H9 (cell line): ENCODE measurements at regions not wholly inside any gene's neighbourhood (a gene's known extent, or its start where the extent isn't known, plus 50 kb on each side); places are given as distances from the start of the nearest gene placed in this dataset.

Source experiments
- DNase-seq: peaks from one replicate; pipeline ENCODE4 v3.0.0-alpha.2; 2017
- H2AFZ ChIP-seq: one replicate; pipeline ENCODE4 v1.6.1; 2013; ENCODE audit warnings: mild to moderate bottlenecking, low read length, control low read depth, moderate library complexity
- H2AK5ac ChIP-seq: 2 replicates; pipeline ENCODE4 v1.6.1; 2013; ENCODE audit warnings: low read length, control low read depth, mixed read lengths; ENCODE audit not compliant: insufficient read length
- H2BK120ac ChIP-seq: one replicate; pipeline ENCODE4 v1.6.1; 2013; ENCODE audit warnings: low read depth, mild to moderate bottlenecking, low read length, control low read depth, inconsistent platforms; ENCODE audit not compliant: poor library complexity, severe bottlenecking
- H2BK12ac ChIP-seq: 2 replicates; pipeline ENCODE4 v1.6.1; 2013; ENCODE audit warnings: low read length, control low read depth, mixed read lengths, low read depth; ENCODE audit not compliant: insufficient read length
- H2BK15ac ChIP-seq: 2 replicates; pipeline ENCODE4 v1.6.1; 2013; ENCODE audit warnings: low read depth, low read length, control low read depth
- H2BK20ac ChIP-seq: one replicate; pipeline ENCODE4 v1.6.1; 2013; ENCODE audit warnings: low read depth, mild to moderate bottlenecking, low read length, control low read depth, inconsistent platforms; ENCODE audit not compliant: poor library complexity, severe bottlenecking
- H2BK5ac ChIP-seq: 2 replicates; pipeline ENCODE4 v1.6.1; 2013; ENCODE audit warnings: low read length, control low read depth, mixed read lengths; ENCODE audit not compliant: insufficient read length
- H3K14ac ChIP-seq: 2 replicates; pipeline ENCODE4 v1.6.1; 2013; ENCODE audit warnings: low read length, control low read depth; ENCODE audit not compliant: insufficient read depth
- H3K18ac ChIP-seq: 2 replicates; pipeline ENCODE4 v1.6.1; 2013; ENCODE audit warnings: low read depth, mild to moderate bottlenecking, mixed read lengths, low read length, control low read depth; ENCODE audit not compliant: insufficient read length
- H3K23ac ChIP-seq: 2 replicates; pipeline ENCODE4 v1.6.1; 2013; ENCODE audit warnings: low read length, control low read depth, mixed read lengths, low read depth; ENCODE audit not compliant: insufficient read length
- H3K23me2 ChIP-seq: 2 replicates; pipeline ENCODE4 v1.6.1; 2013; ENCODE audit warnings: low read depth, mild to moderate bottlenecking, mixed read lengths, low read length, control low read depth; ENCODE audit not compliant: insufficient read length, poor library complexity, severe bottlenecking
- H3K27ac ChIP-seq: 2 replicates; pipeline ENCODE4 v1.5.1; 2013; ENCODE audit warnings: low read length, control low read depth, mixed read lengths, low read depth; ENCODE audit not compliant: insufficient read length
- H3K27me3 ChIP-seq: 2 replicates; pipeline ENCODE4 v1.6.1; 2013; ENCODE audit warnings: low read length, control low read depth, inconsistent platforms; ENCODE audit not compliant: insufficient read depth
- H3K4ac ChIP-seq: 2 replicates; pipeline ENCODE4 v1.6.1; 2013; ENCODE audit warnings: low read depth, mild to moderate bottlenecking, control low read depth, inconsistent platforms, low read length, moderate library complexity
- H3K4me1 ChIP-seq: 2 replicates; pipeline ENCODE4 v1.6.1; 2013; ENCODE audit warnings: low read length, control low read depth, inconsistent platforms; ENCODE audit not compliant: insufficient read depth
- H3K4me2 ChIP-seq: 2 replicates; pipeline ENCODE4 v1.6.1; 2013; ENCODE audit warnings: low read length, control low read depth, mixed read lengths; ENCODE audit not compliant: insufficient read length, insufficient read depth
- H3K56ac ChIP-seq: 2 replicates; pipeline ENCODE4 v1.6.1; 2013; ENCODE audit warnings: low read depth, mild to moderate bottlenecking, mixed read lengths, low read length, control low read depth; ENCODE audit not compliant: insufficient read length
- H3K79me1 ChIP-seq: 2 replicates; pipeline ENCODE4 v1.6.1; 2013; ENCODE audit warnings: low read depth, mild to moderate bottlenecking, moderate library complexity, low read length, control low read depth, inconsistent platforms; ENCODE audit not compliant: insufficient read depth, poor library complexity, severe bottlenecking
- H3K79me2 ChIP-seq: 2 replicates; pipeline ENCODE4 v1.6.1; 2013; ENCODE audit warnings: low read length, control low read depth, inconsistent platforms; ENCODE audit not compliant: insufficient read depth
- H3K9ac ChIP-seq: 2 replicates; pipeline ENCODE4 v1.6.1; 2013; ENCODE audit warnings: low read length, control low read depth, mixed read lengths; ENCODE audit not compliant: insufficient read length; ENCODE audit errors: extremely low read depth
- H3K9me3 ChIP-seq: one replicate; pipeline ENCODE4 v1.6.1; 2013; ENCODE audit warnings: low read depth, low read length, inconsistent platforms; ENCODE audit not compliant: control insufficient read depth
- H3T11ph ChIP-seq: one replicate; pipeline ENCODE4 v1.6.1; 2013; ENCODE audit warnings: mild to moderate bottlenecking, low read length, control low read depth, inconsistent platforms
- H4K20me1 ChIP-seq: one replicate; pipeline ENCODE4 v1.6.1; 2013; ENCODE audit not compliant: control insufficient read depth, insufficient read length, insufficient read depth
- H4K5ac ChIP-seq: 2 replicates; pipeline ENCODE4 v1.6.1; 2013; ENCODE audit warnings: low read depth, mild to moderate bottlenecking, mixed read lengths, low read length, control low read depth; ENCODE audit not compliant: insufficient read length
- H4K8ac ChIP-seq: replicated peaks from 2 replicates; pipeline ENCODE4 v1.6.1; 2013; ENCODE audit warnings: low read length, control low read depth, mixed read lengths, low read depth; ENCODE audit not compliant: insufficient read length
- H4K91ac ChIP-seq: 2 replicates; pipeline ENCODE4 v1.6.1; 2013; ENCODE audit warnings: low read depth, mild to moderate bottlenecking, moderate library complexity, mixed read lengths, low read length, control low read depth; ENCODE audit not compliant: insufficient read length
- H3K27ac Mint-ChIP-seq, 3 experiments: 2 replicates in 2 of 3; 3 replicates in 1 of 3; pipeline ENCODE4 v1.8.0; 2020 to 2021; ENCODE audit warnings: mixed read lengths in 3 of 3, mild to moderate bottlenecking in 1 of 3, moderate library complexity in 1 of 3
- H3K27me3 Mint-ChIP-seq: 2 replicates; pipeline ENCODE4 v1.8.0; 2021; ENCODE audit warnings: low read depth, mild to moderate bottlenecking, moderate library complexity, mixed read lengths
- H3K36me3 Mint-ChIP-seq, 3 experiments: 2 replicates in 2 of 3; 3 replicates in 1 of 3; pipeline ENCODE4 v1.8.0; 2020 to 2021; ENCODE audit warnings: low read depth in 3 of 3, mixed read lengths in 3 of 3; ENCODE audit not compliant: insufficient read depth in 1 of 3
- H3K4me1 Mint-ChIP-seq, 2 experiments: 2 replicates each; pipeline ENCODE4 v1.8.0; 2020; ENCODE audit warnings: mixed read lengths in 2 of 2
- H3K4me3 Mint-ChIP-seq, 2 experiments: 2 replicates in 1 of 2; 3 replicates in 1 of 2; pipeline ENCODE4 v1.8.0; 2020 to 2021; ENCODE audit warnings: mild to moderate bottlenecking in 2 of 2, mixed read lengths in 2 of 2, moderate library complexity in 1 of 2
- H3K9me3 Mint-ChIP-seq, 2 experiments: 2 replicates in 1 of 2; 3 replicates in 1 of 2; pipeline ENCODE4 v1.8.0; 2020; ENCODE audit warnings: mild to moderate bottlenecking in 2 of 2, mixed read lengths in 2 of 2, moderate library complexity in 1 of 2
- CTCF ChIP-seq: fragments of 200-600 bp; sonication (generic); conservative IDR thresholded peaks from 3 replicates; pipeline ENCODE4 v1.8.0; 2021; ENCODE audit warnings: antibody characterized with exemption, mild to moderate bottlenecking
- WGBS: extraction: QIAGEN DNeasy Blood & Tissue Kit; methylation state at CpG from one replicate; pipeline ENCODE4 v1.1.7; 2013; ENCODE audit warnings: missing lambda C conversion rate, low lambda C conversion rate, mixed read lengths; ENCODE audit not compliant: insufficient read length; ENCODE audit errors: extremely low coverage; 5-methylcytosine and 5-hydroxymethylcytosine counted together

DNA sequence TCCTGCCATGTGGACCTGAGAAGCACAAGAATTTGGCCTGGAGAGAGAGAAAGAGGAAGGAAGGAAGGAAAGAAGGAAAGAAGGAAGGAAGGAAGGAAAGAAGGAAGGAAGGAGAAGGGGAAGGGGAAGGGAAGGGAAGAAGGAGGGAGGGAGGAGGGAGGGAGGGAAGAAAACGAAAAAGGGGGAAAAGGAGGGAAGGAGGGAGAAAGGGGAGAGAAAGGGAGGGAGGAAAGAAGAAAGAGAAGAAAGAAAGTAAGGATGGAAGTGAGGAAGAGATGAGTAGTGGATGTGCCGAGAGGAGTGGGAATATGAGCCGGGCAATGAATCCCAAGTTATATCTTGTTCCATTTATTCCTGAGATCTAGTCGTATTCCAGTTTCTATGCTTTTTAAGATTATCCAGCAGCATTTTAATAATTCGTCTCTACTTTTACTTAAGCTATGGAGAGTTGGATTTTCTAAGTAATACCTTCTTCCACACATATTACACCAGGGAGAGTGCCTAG lies 247.8 kb downstream of the TDRD15 start:
- Histone ChIP-seq H3K23ac (no peak overlapping the region), H3K56ac (no peak overlapping the region), H3K18ac (no peak overlapping the region), H3K79me2 (no peaks in the 10 kb centered on the region), H3K4me2 (no peak overlapping the region), H3K4me1 (no peaks in the 10 kb centered on the region; the same call in 1 of the 2 replicates), H2BK120ac (no peak overlapping the region), H3K9ac (no peak overlapping the region), H2BK5ac (no peak overlapping the region), H3K23me2 (no peaks in the 10 kb centered on the region), H4K5ac (no peak overlapping the region), H3T11ph (no peak overlapping the region), H4K8ac (no peak overlapping the region), H4K91ac (no peak overlapping the region), H4K20me1 (no peaks in the 10 kb centered on the region), H3K27ac (no peak overlapping the region), H2AFZ (no peak overlapping the region), H3K14ac (no peak overlapping the region), H2AK5ac (no peak overlapping the region), H3K4ac (no peak overlapping the region), H3K9me3 (no peaks in the 10 kb centered on the region), H2BK20ac (no peak overlapping the region), H2BK15ac (no peak overlapping the region), H2BK12ac (no peak overlapping the region), H3K27me3 (no peaks in the 10 kb centered on the region), H3K79me1 (no peaks in the 10 kb centered on the region)
- H3K9me3 Mint-ChIP-seq: no peaks in the 10 kb centered on the region
- H3K27me3 Mint-ChIP-seq: no peaks in the 10 kb centered on the region
- no peak for DNase-seq
- H3K36me3 Mint-ChIP-seq: no peaks in the 10 kb centered on the region; a peak in 1 of 7 replicates
- no peak overlapping the region for H3K27ac Mint-ChIP-seq
- TF ChIP-seq CTCF: no peak
- peaks cover 12 to 16% of the 10 kb centered on the region in 2 experiments for H3K4me1 Mint-ChIP-seq
- WGBS: no CpG with 5 or more reads among the region's 5 CpGs
- no peak overlapping the region for H3K4me3 Mint-ChIP-seq
